ENCODE measurements at regions not wholly inside any gene's neighbourhood (a gene's known extent, or its start where the extent isn't known, plus 50 kb on each side); places are given as distances from the start of the nearest gene placed in this dataset.
"Not testable (repeated sequence)": the region's sequence is repeated elsewhere in the genome, so short reads cannot be mapped to it uniquely, and the experiment has no call there.

- no peak overlapping the region for H3K4me3 ChIP-seq (ENCODE audit: control insufficient read depth, low read depth, low read length)
- DNase-seq (ENCODE audit: low read depth): no peak
- no peak for TF ChIP-seq CTCF (IDR thresholded peaks at IDR 0.05; ENCODE audit: control insufficient read depth, insufficient read depth, low read depth, low read length, missing control alignments)
These were observed 900.1 kb upstream of the SOX11 start for GRCh38 chr2:4792126-4792525.

DNA sequence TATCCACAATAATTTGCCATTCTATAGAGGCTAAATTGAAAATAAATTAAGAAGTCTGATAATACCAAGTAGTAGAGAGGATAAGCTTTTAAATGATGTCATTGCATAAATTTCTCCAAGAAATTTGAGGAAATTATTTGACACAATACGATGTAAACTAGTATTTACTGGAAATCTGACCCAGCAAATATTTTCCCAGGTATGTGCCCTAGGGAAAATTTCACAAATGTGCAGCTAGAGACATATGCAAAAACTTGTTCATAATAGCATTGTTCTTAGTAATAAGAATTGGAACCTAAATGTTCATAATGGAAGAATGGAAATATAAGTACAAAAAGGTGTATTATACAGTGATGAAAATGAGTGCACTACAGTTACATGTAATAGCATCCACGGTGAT lies 888.8 kb upstream of the SOX11 start:
- H3K4me3 ChIP-seq (ENCODE audit: control insufficient read depth, low read depth, low read length): no peak overlapping the region
- TF ChIP-seq CTCF (IDR thresholded peaks at IDR 0.05; ENCODE audit: control insufficient read depth, insufficient read depth, low read depth, low read length, missing control alignments): no peak
- no peak for DNase-seq (ENCODE audit: low read depth)

- DNase-seq (ENCODE audit: low read depth); H3K4me3 ChIP-seq (ENCODE audit: control insufficient read depth, low read depth, low read length): not testable (repeated sequence)
These were observed 878.0 kb upstream of the SOX11 start for GRCh38 chr2:4814137-4814536.

DNA sequence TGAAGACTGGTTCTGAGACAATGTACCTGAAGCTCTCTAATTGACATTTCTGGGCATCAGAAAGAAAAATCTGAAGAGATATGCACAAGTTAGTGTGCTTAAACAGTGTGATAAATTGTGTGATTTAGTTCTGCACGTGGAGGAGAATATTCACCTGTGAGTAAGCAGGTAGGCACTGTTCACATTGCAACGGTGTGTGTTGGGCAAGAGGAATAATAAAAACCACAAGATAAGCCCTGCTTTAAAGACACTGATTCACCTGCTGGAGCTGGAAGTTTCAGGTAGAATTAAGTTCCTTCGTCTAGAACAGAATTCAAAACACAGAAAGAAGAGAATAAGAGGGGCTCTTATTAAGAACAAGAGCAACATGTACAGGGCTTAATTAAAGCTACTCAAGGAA lies 864.3 kb upstream of the SOX11 start:
- DNase-seq (ENCODE audit: low read depth): no peak
- no peak for TF ChIP-seq CTCF (IDR thresholded peaks at IDR 0.05; ENCODE audit: control insufficient read depth, insufficient read depth, low read depth, low read length, missing control alignments)
- no peak overlapping the region for H3K4me3 ChIP-seq (ENCODE audit: control insufficient read depth, low read depth, low read length)

GRCh38 chr2:4828682-4829374 lies 863.4 kb upstream of the SOX11 start:
- TF ChIP-seq CTCF (IDR thresholded peaks at IDR 0.05; ENCODE audit: control insufficient read depth, insufficient read depth, low read depth, low read length, missing control alignments): no peak
- DNase-seq (ENCODE audit: low read depth): no peak
- H3K4me3 ChIP-seq (ENCODE audit: control insufficient read depth, low read depth, low read length): no peak overlapping the region

- TF ChIP-seq CTCF (IDR thresholded peaks at IDR 0.05; ENCODE audit: control insufficient read depth, insufficient read depth, low read depth, low read length, missing control alignments): no peak
- no peak for DNase-seq (ENCODE audit: low read depth)
- no peak overlapping the region for H3K4me3 ChIP-seq (ENCODE audit: control insufficient read depth, low read depth, low read length)
These were observed 860.4 kb upstream of the SOX11 start for GRCh38 chr2:4831751-4832150.

GRCh38 chr2:4832642-4833041 lies 859.5 kb upstream of the SOX11 start:
- TF ChIP-seq CTCF (IDR thresholded peaks at IDR 0.05; ENCODE audit: control insufficient read depth, insufficient read depth, low read depth, low read length, missing control alignments): no peak
- DNase-seq (ENCODE audit: low read depth): no peak

More at GRCh38 chr2:4832642-4833041, 859.5 kb upstream of the SOX11 start:
- no peak overlapping the region for H3K4me3 ChIP-seq (ENCODE audit: control insufficient read depth, low read depth, low read length)
